Tibial nerve (tissue), 4 donors: ENCODE measurements at regions not wholly inside any gene's neighbourhood (a gene's known extent, or its start where the extent isn't known, plus 50 kb on each side); places are given as distances from the start of the nearest gene placed in this dataset.

Experiments used
- EP300 ChIP-seq, 2 donors: sonication (generic); formaldehyde crosslinking; IDR thresholded peaks; one replicate each; pipeline ENCODE4 v1.6.1; 2017; ENCODE audit warnings: antibody characterized with exemption in 2 of 2, mild to moderate bottlenecking in 1 of 2
- POLR2A ChIP-seq, 2 donors: fragments of 450-650 bp; IDR thresholded peaks; one replicate each; pipeline ENCODE4 v1.6.1; 2017; ENCODE audit warnings: antibody characterized with exemption in 2 of 2, mild to moderate bottlenecking in 2 of 2, moderate library complexity in 2 of 2
- TF ChIP-seq, protein P1 (sequence below), 5 experiments: fragments of 200-600 bp in 3 of 5; fragments of 450-650 bp in 2 of 5; sonication (generic) in 3 of 5; IDR thresholded peaks; one replicate each; pipeline ENCODE4 v1.5.1; 2016 to 2019; ENCODE audit warnings: antibody characterized with exemption in 5 of 5, mild to moderate bottlenecking in 3 of 5, moderate library complexity in 2 of 5

DNA sequence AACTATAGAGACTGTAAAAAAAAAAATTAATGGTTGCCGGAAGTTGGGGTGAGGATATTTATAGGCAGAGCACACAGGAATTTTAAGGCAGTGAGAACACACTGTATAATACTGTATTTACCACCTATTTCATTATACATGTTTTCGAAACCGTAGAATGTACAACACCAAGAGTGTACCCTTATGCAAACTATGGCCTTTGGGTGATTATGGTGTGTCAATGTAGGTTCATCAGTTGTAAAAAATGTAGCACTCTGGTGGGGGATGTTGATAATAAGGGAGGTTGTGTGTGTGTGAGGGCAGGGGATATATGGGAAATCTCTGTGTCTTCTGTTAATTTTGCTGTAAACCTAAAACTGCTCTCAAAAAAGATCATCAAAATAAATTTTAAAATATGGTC is 791.7 kb upstream of the CDH10 start:
- TF ChIP-seq, protein P1, sequence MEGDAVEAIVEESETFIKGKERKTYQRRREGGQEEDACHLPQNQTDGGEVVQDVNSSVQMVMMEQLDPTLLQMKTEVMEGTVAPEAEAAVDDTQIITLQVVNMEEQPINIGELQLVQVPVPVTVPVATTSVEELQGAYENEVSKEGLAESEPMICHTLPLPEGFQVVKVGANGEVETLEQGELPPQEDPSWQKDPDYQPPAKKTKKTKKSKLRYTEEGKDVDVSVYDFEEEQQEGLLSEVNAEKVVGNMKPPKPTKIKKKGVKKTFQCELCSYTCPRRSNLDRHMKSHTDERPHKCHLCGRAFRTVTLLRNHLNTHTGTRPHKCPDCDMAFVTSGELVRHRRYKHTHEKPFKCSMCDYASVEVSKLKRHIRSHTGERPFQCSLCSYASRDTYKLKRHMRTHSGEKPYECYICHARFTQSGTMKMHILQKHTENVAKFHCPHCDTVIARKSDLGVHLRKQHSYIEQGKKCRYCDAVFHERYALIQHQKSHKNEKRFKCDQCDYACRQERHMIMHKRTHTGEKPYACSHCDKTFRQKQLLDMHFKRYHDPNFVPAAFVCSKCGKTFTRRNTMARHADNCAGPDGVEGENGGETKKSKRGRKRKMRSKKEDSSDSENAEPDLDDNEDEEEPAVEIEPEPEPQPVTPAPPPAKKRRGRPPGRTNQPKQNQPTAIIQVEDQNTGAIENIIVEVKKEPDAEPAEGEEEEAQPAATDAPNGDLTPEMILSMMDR (IDR thresholded peaks at IDR 0.05): no peak
- TF ChIP-seq EP300 (IDR thresholded peaks at IDR 0.05) (no peak), POLR2A (IDR thresholded peaks at IDR 0.05) (no peak)
